Neural progenitor cell (in vitro differentiated cells): ENCODE measurements at regions not wholly inside any gene's neighbourhood (a gene's known extent, or its start where the extent isn't known, plus 50 kb on each side); places are given as distances from the start of the nearest gene placed in this dataset.

Experiments
- DNase-seq: peaks from one replicate; pipeline ENCODE4 v3.0.0-alpha.2; 2016; ENCODE audit warnings: low spot score
- H2AFZ ChIP-seq: fragments of 200-600 bp; sonication (generic); replicated peaks from 2 replicates; pipeline ENCODE4 v1.6.1; 2016; ENCODE audit warnings: antibody characterized with exemption
- H3F3A ChIP-seq: fragments of 200-600 bp; sonication (generic); 2 replicates; pipeline ENCODE4 v1.6.1; 2016; ENCODE audit warnings: antibody characterized with exemption, low read depth
- H3K27ac ChIP-seq: fragments of 200-600 bp; sonication (generic); 2 replicates; pipeline ENCODE4 v1.5.1; 2016; ENCODE audit warnings: mild to moderate bottlenecking
- H3K27me3 ChIP-seq: fragments of 200-600 bp; sonication (generic); 2 replicates; pipeline ENCODE4 v1.6.1; 2016; ENCODE audit warnings: mild to moderate bottlenecking, moderate library complexity
- H3K36me3 ChIP-seq: fragments of 200-600 bp; sonication (generic); 2 replicates; pipeline ENCODE4 v1.5.1; 2016
- H3K4me1 ChIP-seq: fragments of 200-600 bp; sonication (generic); 2 replicates; pipeline ENCODE4 v1.6.1; 2016; ENCODE audit warnings: mixed run types
- H3K4me2 ChIP-seq: fragments of 200-600 bp; sonication (generic); 2 replicates; pipeline ENCODE4 v1.6.1; 2016
- H3K4me3 ChIP-seq: fragments of 200-600 bp; sonication (generic); 2 replicates; pipeline ENCODE4 v1.5.1; 2016
- H3K79me2 ChIP-seq: fragments of 200-600 bp; sonication (generic); 2 replicates; pipeline ENCODE4 v1.6.1; 2016; ENCODE audit warnings: low read depth
- H3K9ac ChIP-seq: fragments of 200-600 bp; sonication (generic); 2 replicates; pipeline ENCODE4 v1.6.1; 2016
- H3K9me3 ChIP-seq: fragments of 200-600 bp; sonication (generic); 2 replicates; pipeline ENCODE4 v1.5.1; 2016; ENCODE audit warnings: low read depth
- H4K20me1 ChIP-seq: fragments of 200-600 bp; sonication (generic); 2 replicates; pipeline ENCODE4 v1.6.1; 2016; ENCODE audit warnings: low read depth
- H3K27ac Mint-ChIP-seq: 3 replicates; pipeline ENCODE4 v1.8.0; 2021; ENCODE audit warnings: mixed read lengths
- H3K27me3 Mint-ChIP-seq: 2 replicates; pipeline ENCODE4 v1.8.0; 2022; ENCODE audit warnings: low read depth, mild to moderate bottlenecking, inconsistent platforms, moderate library complexity, mixed read lengths; ENCODE audit not compliant: insufficient read depth
- H3K36me3 Mint-ChIP-seq: 3 replicates; pipeline ENCODE4 v1.8.0; 2021; ENCODE audit warnings: mixed read lengths
- H3K4me1 Mint-ChIP-seq: 3 replicates; pipeline ENCODE4 v1.8.0; 2021; ENCODE audit warnings: mixed read lengths
- H3K4me3 Mint-ChIP-seq: 3 replicates; pipeline ENCODE4 v1.8.0; 2021; ENCODE audit warnings: mild to moderate bottlenecking, moderate library complexity, mixed read lengths
- H3K9me3 Mint-ChIP-seq: 3 replicates; pipeline ENCODE4 v1.8.0; 2020; ENCODE audit warnings: mixed read lengths
- EZH2 ChIP-seq: fragments of 200-600 bp; sonication (generic); IDR thresholded peaks from 2 replicates; pipeline ENCODE4 v1.6.1; 2017; ENCODE audit warnings: antibody characterized with exemption, mild to moderate bottlenecking, moderate library complexity
- EZH2phosphoT487 ChIP-seq: fragments of 200-600 bp; sonication (generic); IDR thresholded peaks from 2 replicates; pipeline ENCODE4 v1.6.1; 2017; ENCODE audit warnings: antibody characterized with exemption
- TF ChIP-seq, protein P1 (sequence below): fragments of 200-600 bp; sonication (generic); IDR thresholded peaks from 2 replicates; pipeline ENCODE4 v1.5.1; 2017; ENCODE audit warnings: antibody characterized with exemption, mild to moderate bottlenecking

DNA sequence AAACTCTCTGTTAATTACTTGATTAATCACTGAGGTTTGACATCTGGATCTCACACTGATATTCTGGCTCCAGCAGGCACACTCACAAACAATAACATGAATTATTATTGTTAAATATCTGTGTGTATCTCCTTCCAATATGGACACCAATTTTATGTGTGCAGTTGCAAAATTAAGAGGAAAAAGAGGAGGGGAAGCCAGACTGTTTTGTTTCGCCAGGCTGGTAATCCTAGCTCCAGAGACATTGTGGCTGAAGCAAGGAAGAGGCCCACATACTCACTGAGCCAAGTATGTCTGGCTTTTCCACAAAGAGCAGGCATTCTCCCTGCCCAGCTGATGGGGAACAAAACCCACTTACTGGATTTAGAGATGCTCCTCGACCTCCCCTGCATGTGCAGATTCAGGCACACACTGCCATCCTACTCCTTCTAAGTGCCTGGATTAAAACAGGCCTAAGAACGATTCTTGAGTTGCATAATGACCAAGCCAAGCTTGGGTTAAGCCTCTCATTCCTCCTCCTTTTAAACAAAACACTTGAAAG is 181.9 kb downstream of the ESM1 start:
- Histone ChIP-seq H3K9me3 (no peaks in the 10 kb centered on the region), H2AFZ (no peak overlapping the region), H3K4me1 (peaks cover 7% of the 10 kb centered on the region), H3K79me2 (no peaks in the 10 kb centered on the region), H4K20me1 (no peaks in the 10 kb centered on the region), H3K27me3 (no peaks in the 10 kb centered on the region), H3K36me3 (no peaks in the 10 kb centered on the region), H3K4me3 (no peak overlapping the region), H3K4me2 (peak overlapping the region; percentile 21), H3F3A (peaks cover 9% of the 10 kb centered on the region), H3K27ac (no peak overlapping the region), H3K9ac (no peak overlapping the region)
- Mint-ChIP-seq H3K36me3 (no peaks in the 10 kb centered on the region), H3K4me3 (no peak overlapping the region), H3K27ac (no peak overlapping the region), H3K4me1 (no peaks in the 10 kb centered on the region), H3K9me3 (no peaks in the 10 kb centered on the region), H3K27me3 (peaks cover 2% of the 10 kb centered on the region)
- peak; percentile 57 for DNase-seq
- no peak for TF ChIP-seq EZH2
- TF ChIP-seq, protein P1, sequence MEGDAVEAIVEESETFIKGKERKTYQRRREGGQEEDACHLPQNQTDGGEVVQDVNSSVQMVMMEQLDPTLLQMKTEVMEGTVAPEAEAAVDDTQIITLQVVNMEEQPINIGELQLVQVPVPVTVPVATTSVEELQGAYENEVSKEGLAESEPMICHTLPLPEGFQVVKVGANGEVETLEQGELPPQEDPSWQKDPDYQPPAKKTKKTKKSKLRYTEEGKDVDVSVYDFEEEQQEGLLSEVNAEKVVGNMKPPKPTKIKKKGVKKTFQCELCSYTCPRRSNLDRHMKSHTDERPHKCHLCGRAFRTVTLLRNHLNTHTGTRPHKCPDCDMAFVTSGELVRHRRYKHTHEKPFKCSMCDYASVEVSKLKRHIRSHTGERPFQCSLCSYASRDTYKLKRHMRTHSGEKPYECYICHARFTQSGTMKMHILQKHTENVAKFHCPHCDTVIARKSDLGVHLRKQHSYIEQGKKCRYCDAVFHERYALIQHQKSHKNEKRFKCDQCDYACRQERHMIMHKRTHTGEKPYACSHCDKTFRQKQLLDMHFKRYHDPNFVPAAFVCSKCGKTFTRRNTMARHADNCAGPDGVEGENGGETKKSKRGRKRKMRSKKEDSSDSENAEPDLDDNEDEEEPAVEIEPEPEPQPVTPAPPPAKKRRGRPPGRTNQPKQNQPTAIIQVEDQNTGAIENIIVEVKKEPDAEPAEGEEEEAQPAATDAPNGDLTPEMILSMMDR = no peak
- no peak for TF ChIP-seq EZH2phosphoT487

GRCh38 chr5:54799645-54800044 is 185.7 kb downstream of the ESM1 start:
- Mint-ChIP-seq H3K4me3 (no peak overlapping the region), H3K27me3 (peaks cover 2% of the 10 kb centered on the region), H3K9me3 (no peaks in the 10 kb centered on the region), H3K36me3 (no peaks in the 10 kb centered on the region), H3K27ac (no peak overlapping the region), H3K4me1 (no peaks in the 10 kb centered on the region)
- no peaks in the 10 kb centered on the region for H3K9me3 ChIP-seq
- DNase-seq = no peak
- no peaks in the 10 kb centered on the region for H3K79me2 ChIP-seq
- H3K27me3 ChIP-seq = no peaks in the 10 kb centered on the region
- H3F3A ChIP-seq = peaks cover 9% of the 10 kb centered on the region
- H3K4me3 ChIP-seq = no peak overlapping the region
- H4K20me1 ChIP-seq = no peaks in the 10 kb centered on the region
- no peak overlapping the region for H3K27ac ChIP-seq
- H3K4me1 ChIP-seq = peaks cover 7% of the 10 kb centered on the region
- no peak overlapping the region for H3K9ac ChIP-seq
- H3K36me3 ChIP-seq = no peaks in the 10 kb centered on the region
- TF ChIP-seq EZH2phosphoT487 = no peak
- TF ChIP-seq, protein P1 = no peak
- no peak for TF ChIP-seq EZH2
- H3K4me2 ChIP-seq = no peak overlapping the region
- H2AFZ ChIP-seq = no peak overlapping the region

GRCh38 chr5:54795777-54796176 is 189.6 kb downstream of the ESM1 start:
- H3K36me3 ChIP-seq = no peaks in the 10 kb centered on the region
- H3K4me3 Mint-ChIP-seq = no peak overlapping the region
- no peaks in the 10 kb centered on the region for H3K36me3 Mint-ChIP-seq
- no peak overlapping the region for H3K27ac ChIP-seq
- no peak overlapping the region for H3K4me3 ChIP-seq
- no peaks in the 10 kb centered on the region for H3K4me1 ChIP-seq
- TF ChIP-seq EZH2phosphoT487 = no peak
- no peak for TF ChIP-seq EZH2
- TF ChIP-seq, protein P1 = no peak
- DNase-seq = no peak
- H4K20me1 ChIP-seq = no peaks in the 10 kb centered on the region
- H3K79me2 ChIP-seq = no peaks in the 10 kb centered on the region
- H3K27me3 ChIP-seq = no peaks in the 10 kb centered on the region
- no peak overlapping the region for H3K27ac Mint-ChIP-seq
- H3K9me3 Mint-ChIP-seq = no peaks in the 10 kb centered on the region
- no peaks in the 10 kb centered on the region for H3K4me1 Mint-ChIP-seq
- H3K9ac ChIP-seq = no peak overlapping the region
- H2AFZ ChIP-seq = no peak overlapping the region
- H3F3A ChIP-seq = no peaks in the 10 kb centered on the region
- H3K9me3 ChIP-seq = no peaks in the 10 kb centered on the region
- no peak overlapping the region for H3K4me2 ChIP-seq
- no peaks in the 10 kb centered on the region for H3K27me3 Mint-ChIP-seq
